Activated naive CD4-positive, alpha-beta T cell treated with anti-CD3 and anti-CD28 coated beads for 36 hours (primary cell): ENCODE measurements at regions not wholly inside any gene's neighbourhood (a gene's known extent, or its start where the extent isn't known, plus 50 kb on each side); places are given as distances from the start of the nearest gene placed in this dataset.

Source experiments
- CTCF ChIA-PET: fragments of 350-600 bp; sonication (Branson Sonifier 250); formaldehyde crosslinking; loops from one replicate; lab custom pipeline; 2021; ENCODE audit warnings: antibody characterized with exemption; lab: Charles Lee
- DNase-seq: peaks from one replicate; pipeline ENCODE4 v3.0.0-alpha.2; 2020
- H3K27ac Mint-ChIP-seq: one replicate; pipeline ENCODE4 v1.8.0; 2021; ENCODE audit warnings: mild to moderate bottlenecking, mixed read lengths
- H3K27me3 Mint-ChIP-seq: one replicate; pipeline ENCODE4 v1.8.0; 2021; ENCODE audit warnings: low read depth, mixed read lengths
- H3K36me3 Mint-ChIP-seq: one replicate; pipeline ENCODE4 v1.8.0; 2021; ENCODE audit warnings: low read depth, mixed read lengths
- H3K4me1 Mint-ChIP-seq: one replicate; pipeline ENCODE4 v1.8.0; 2021; ENCODE audit warnings: low read depth, mixed read lengths
- H3K4me3 Mint-ChIP-seq: one replicate; pipeline ENCODE4 v1.8.0; 2021; ENCODE audit warnings: mild to moderate bottlenecking, moderate library complexity, mixed read lengths
- H3K9me3 Mint-ChIP-seq: one replicate; pipeline ENCODE4 v1.8.0; 2021; ENCODE audit warnings: mixed read lengths
- intact Hi-C: fragments of 100-400 bp; cut with micrococcal nuclease; formaldehyde crosslinking; loops from one replicate; pipeline ENCODE4 v1.15.1; 2023

DNA sequence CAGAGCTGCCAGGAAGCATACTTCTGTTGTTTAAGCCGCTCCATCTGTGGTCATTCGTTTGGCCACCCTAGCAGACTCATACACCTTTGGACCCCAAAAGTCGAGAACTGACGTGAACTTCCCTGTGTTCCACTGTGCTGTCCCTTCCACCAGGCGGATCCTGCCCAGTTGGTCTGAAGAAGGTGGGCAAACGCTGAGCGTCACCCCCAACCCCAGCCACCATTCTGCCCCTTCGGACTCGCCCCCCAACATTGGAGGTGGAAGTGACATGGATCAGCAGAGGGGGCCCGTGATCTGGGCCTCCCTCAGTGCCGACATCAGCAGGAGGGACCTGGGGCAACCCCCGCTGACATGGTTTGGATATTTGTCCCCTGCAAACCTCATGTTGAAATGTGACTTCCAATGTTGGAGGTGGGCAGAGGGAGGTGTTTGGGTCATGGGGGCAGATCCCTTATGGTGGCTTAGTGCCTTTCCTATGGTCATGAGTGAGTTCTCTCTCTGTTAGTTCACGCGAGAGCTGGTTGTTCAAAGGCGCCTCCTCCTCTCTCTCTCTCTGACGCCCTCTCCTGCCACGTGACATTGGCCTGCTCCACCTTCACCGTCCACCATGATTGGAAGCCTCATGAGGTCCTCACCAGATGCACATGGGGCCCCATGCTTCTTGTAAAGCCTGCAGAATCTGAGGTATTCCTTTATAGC, 93.6 kb upstream of the ZNF507 start:
- intact Hi-C loops = no loop called here

DNA sequence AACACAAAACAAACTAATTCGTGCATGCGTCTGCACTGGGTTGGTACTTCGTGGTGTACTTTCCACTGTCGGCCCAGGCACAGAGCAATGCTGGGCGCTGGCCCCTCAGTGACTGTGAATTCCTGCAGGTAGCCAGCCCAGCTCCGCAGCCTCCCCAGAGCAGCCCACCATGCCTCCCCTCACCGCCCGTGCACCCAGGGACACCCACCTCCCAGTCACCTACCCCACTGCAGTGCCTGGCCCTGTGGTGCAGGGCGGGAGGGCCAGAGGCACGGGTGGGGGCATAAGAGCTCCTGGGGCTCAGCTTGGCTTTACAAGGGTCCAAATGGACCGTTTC, 93.1 kb upstream of the ZNF507 start:
- intact Hi-C loops = no loop called here
- CTCF ChIA-PET = no interaction called here
- peaks cover 5% of the 10 kb centered on the region for H3K27me3 Mint-ChIP-seq

More for the DNA sequence above, 93.6 kb upstream of the ZNF507 start:
- H3K4me3 Mint-ChIP-seq = no peak overlapping the region
- no peaks in the 10 kb centered on the region for H3K36me3 Mint-ChIP-seq
- no peak overlapping the region for H3K27ac Mint-ChIP-seq
- no peaks in the 10 kb centered on the region for H3K9me3 Mint-ChIP-seq
- CTCF ChIA-PET = no interaction called here
- H3K27me3 Mint-ChIP-seq = peaks cover 5% of the 10 kb centered on the region
- DNase-seq = no peak
- no peaks in the 10 kb centered on the region for H3K4me1 Mint-ChIP-seq

DNA sequence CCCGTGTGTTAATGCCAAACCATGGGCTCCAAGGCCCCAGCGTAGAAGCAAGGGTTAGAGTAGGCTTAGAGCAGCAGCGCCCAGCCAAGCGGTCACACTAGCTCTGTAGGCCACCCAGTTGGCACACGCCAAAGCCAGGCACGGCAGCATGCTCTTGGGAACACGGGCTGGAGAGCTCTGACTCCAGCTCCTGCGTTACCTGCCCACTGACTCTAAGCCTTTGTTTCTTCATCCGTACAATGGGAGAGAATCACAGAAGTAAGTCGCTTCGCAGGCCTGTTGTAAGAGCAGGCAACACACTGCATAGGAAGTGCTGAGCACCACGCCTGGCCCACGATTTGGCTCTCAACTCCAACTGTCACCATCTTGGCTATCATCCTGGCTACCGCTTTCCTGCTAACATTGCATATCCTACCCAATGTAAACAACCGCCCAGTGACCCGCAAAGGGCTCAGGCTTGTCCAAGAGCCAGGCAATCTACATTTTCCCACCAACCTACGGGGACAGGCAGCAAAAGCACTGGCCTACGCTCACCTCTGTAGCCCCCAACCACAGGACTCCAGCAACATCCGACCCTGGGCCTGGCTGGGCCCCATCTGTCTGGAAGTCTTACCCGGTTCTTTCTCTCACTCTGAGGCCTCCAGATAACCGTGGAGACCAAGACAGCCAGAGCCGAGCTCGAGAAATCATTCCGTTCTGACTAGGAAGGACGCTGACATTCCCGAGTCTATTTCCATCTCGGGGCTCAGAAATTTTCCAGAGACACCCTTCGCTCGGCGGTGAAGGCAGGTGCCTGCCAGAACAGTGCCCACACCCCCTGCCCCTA, 91.5 kb upstream of the ZNF507 start:
- Mint-ChIP-seq H3K36me3 (no peaks in the 10 kb centered on the region), H3K27ac (no peak overlapping the region), H3K27me3 (peaks cover 5% of the 10 kb centered on the region), H3K4me1 (no peaks in the 10 kb centered on the region), H3K4me3 (no peak overlapping the region), H3K9me3 (no peaks in the 10 kb centered on the region)
- intact Hi-C loops = no loop called here
- CTCF ChIA-PET = no interaction called here
- DNase-seq = no peak

More for the DNA sequence above, 93.1 kb upstream of the ZNF507 start:
- no peak overlapping the region for H3K27ac Mint-ChIP-seq
- H3K4me3 Mint-ChIP-seq = no peak overlapping the region
- no peaks in the 10 kb centered on the region for H3K4me1 Mint-ChIP-seq
- H3K9me3 Mint-ChIP-seq = no peaks in the 10 kb centered on the region
- DNase-seq = no peak
- no peaks in the 10 kb centered on the region for H3K36me3 Mint-ChIP-seq

DNA sequence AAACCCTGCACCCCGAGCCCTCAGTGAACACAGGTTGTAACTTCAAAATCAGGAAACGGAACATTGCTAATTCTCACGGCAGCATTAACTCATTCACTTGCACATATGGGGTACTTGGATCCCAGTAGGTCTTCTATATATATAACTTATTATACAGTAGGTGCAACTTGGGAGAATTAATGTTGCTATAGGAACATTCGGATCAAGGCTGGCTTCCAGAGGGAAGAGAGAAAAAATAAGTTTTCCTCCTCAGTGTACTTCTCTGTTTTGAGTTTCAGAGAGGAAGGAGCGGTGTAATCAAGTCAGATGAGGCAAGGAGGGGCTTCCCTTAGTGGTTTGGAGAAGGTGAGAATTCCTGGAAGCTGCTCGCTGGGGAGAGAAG, 90.9 kb upstream of the ZNF507 start:
- CTCF ChIA-PET = no interaction called here
- H3K27me3 Mint-ChIP-seq = peaks cover 5% of the 10 kb centered on the region
- intact Hi-C loops = no loop called here
- H3K4me3 Mint-ChIP-seq = no peak overlapping the region
- no peak overlapping the region for H3K27ac Mint-ChIP-seq
- no peaks in the 10 kb centered on the region for H3K4me1 Mint-ChIP-seq
- H3K9me3 Mint-ChIP-seq = peaks cover under 1% of the 10 kb centered on the region
- no peak for DNase-seq
- no peaks in the 10 kb centered on the region for H3K36me3 Mint-ChIP-seq

DNA sequence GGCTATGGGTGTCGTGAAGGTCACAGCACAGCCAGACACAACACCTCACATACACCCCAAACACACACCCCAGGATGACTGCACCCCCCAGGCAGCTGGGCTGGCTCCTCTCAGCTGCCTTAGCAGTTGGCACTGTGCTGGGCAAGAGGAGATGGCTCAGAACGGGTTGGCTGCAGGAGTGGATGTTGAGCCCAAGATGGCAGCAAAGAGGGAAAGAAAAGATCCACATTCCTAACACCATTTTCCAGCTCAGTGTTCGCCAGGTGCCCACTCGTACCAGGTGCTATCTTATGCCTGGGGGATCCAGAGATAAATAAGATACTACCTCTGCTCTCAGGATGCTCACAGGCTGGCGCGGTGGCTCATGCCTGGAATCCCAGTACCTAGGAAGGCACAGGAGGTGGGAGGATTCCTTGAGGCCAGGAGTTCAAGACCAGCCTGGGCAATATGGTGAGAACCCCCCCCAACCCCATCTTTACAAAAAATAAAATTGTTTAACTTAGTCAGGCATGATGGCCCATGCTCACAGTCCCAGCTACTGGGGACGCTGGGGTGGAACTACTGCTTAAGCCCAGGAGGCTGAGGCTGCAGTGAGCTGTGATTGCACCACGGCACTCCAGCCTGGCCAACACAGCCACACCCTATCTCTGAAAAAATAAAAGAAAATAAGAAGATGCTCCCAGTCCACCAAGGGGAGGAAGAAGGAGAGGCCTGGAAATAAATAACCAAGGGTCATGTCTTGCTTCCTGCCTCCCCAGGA, 89.7 kb upstream of the ZNF507 start:
- Mint-ChIP-seq H3K9me3 (peaks cover 5% of the 10 kb centered on the region), H3K27me3 (peaks cover 5% of the 10 kb centered on the region), H3K4me1 (no peaks in the 10 kb centered on the region), H3K4me3 (no peak overlapping the region), H3K27ac (no peak overlapping the region), H3K36me3 (no peaks in the 10 kb centered on the region)
- intact Hi-C loops = no loop called here
- CTCF ChIA-PET = interaction anchor here (0.6 kb wide), 1 partner anchor 1201 kb away, joined by 3 read pairs; no protein-coding TSS in a partner anchor
- DNase-seq = no peak

DNA sequence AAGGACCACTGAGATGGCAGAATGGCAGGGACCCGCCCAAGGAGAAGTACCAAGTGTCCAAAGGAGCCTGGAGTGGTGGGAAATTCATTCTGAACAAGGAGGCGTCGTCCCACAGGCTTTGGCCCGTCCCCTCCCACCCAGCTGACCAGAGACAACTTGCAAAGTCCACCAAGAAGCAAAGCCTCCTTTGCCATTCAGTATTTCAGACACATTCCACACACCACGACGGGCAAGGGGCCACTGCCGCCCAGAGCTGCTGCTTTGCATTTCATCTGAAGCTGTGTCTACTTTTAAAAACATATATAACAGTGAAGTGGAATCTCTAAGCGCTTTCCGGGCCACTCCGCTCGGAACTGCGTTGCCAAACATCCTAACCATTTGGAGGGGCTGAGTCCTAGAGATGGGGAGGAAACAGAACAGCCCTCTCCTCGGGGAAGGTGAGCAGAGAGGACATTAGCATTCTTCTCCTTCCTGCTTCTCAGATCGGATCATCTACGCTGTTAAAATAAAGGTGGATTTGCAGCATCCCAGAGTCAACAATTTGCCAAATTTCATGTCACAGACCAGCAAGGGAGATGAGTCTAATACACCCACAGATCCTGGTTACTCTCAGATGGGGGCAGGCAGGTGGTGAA, 89.0 kb upstream of the ZNF507 start:
- peaks cover 5% of the 10 kb centered on the region for H3K27me3 Mint-ChIP-seq
- H3K4me3 Mint-ChIP-seq = no peak overlapping the region
- intact Hi-C loops = no loop called here
- CTCF ChIA-PET = no interaction called here
- peaks cover 5% of the 10 kb centered on the region for H3K9me3 Mint-ChIP-seq
- H3K4me1 Mint-ChIP-seq = no peaks in the 10 kb centered on the region
- H3K27ac Mint-ChIP-seq = no peak overlapping the region
- DNase-seq = no peak
- no peaks in the 10 kb centered on the region for H3K36me3 Mint-ChIP-seq

DNA sequence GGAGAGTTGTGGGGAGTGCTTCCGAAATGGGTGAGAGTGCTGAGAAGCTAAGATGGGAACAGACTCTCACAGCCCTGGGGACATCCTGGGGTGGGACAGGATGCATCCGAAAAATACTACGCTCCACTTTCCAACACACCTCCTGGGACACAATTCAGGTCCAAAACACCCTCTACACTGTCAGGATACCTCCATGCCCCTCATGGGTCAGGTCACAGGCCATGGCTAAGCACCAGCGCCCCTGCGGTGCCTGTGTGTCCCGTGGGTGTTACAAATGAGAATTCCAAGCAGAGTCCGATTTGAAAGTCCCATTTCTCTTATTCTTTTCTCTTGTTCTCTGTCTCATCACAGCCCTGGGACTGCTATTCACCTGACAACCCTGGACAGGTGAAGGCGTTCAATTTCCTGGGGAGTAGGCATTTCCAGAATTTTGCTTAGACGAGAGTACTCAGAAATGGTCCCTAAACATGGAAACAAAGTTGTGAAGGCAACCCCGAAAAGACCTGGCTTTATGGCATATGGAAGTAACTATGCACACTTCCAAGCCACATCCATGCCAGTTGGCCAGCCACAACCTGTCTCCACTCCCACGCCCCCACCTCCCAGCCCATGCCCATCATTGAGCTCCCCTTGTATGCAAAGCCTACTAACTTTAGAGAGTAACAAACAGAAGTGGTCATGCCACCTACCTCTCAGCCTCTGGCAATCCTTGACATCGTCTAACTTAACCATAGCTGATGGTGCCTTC, 87.9 kb upstream of the ZNF507 start:
- no peaks in the 10 kb centered on the region for H3K36me3 Mint-ChIP-seq
- no peak overlapping the region for H3K4me3 Mint-ChIP-seq
- DNase-seq = no peak
- no peaks in the 10 kb centered on the region for H3K4me1 Mint-ChIP-seq
- H3K9me3 Mint-ChIP-seq = peaks cover 5% of the 10 kb centered on the region
- H3K27ac Mint-ChIP-seq = no peak overlapping the region
- intact Hi-C loops = no loop called here
- CTCF ChIA-PET = no interaction called here
- H3K27me3 Mint-ChIP-seq = peaks cover 5% of the 10 kb centered on the region

DNA sequence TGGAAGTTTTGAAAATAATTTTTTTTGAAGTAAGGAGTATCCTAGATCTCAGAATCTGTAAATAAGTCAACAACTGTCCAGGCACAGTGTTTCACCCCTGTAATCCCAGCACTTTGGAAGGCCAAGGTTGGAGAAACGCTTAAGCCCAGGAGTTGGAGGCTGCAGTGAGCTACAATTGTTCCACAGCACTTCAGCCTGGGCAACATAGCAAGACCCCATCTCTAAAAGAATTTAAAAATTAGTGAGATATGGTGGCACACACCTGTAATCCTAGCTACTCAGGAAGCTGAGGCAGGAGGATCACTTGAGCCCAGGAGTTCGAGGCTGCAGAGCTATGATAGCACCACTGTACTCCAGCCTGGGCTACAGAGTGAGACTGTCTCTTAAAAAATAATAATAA, 87.2 kb upstream of the ZNF507 start:
- peaks cover 5% of the 10 kb centered on the region for H3K27me3 Mint-ChIP-seq
- intact Hi-C loops = no loop called here
- no peak overlapping the region for H3K27ac Mint-ChIP-seq
- H3K4me1 Mint-ChIP-seq = no peaks in the 10 kb centered on the region
- H3K36me3 Mint-ChIP-seq = no peaks in the 10 kb centered on the region
- no peak overlapping the region for H3K4me3 Mint-ChIP-seq
- CTCF ChIA-PET = no interaction called here
- DNase-seq = no peak
- peaks cover 5% of the 10 kb centered on the region for H3K9me3 Mint-ChIP-seq

DNA sequence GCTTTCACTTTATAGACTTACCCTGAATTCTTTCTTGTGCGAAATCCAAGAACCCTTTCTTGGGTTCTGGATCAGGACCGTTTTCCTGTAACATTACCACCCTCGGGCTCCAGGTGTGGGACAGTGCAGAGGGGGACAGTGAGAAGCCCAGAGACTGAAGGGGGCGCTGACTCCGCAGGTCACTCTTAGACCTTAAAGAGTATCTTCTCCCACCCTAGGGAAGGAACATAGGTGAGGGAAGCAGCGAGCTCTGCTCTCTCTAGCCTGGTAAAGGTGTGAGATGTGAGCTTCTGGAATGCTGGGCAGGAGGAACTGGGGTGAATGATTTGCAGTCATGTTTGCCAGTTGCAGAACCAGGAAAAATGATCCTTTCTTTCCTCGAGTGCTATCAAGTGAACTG, 80.8 kb upstream of the ZNF507 start:
- H3K27me3 Mint-ChIP-seq = peaks cover 8% of the 10 kb centered on the region
- CTCF ChIA-PET = no interaction called here
- H3K4me1 Mint-ChIP-seq = no peaks in the 10 kb centered on the region
- no peak for DNase-seq
- peaks cover 4% of the 10 kb centered on the region for H3K9me3 Mint-ChIP-seq
- no peak overlapping the region for H3K27ac Mint-ChIP-seq
- no peaks in the 10 kb centered on the region for H3K36me3 Mint-ChIP-seq
- H3K4me3 Mint-ChIP-seq = no peak overlapping the region
- intact Hi-C loops = no loop called here

DNA sequence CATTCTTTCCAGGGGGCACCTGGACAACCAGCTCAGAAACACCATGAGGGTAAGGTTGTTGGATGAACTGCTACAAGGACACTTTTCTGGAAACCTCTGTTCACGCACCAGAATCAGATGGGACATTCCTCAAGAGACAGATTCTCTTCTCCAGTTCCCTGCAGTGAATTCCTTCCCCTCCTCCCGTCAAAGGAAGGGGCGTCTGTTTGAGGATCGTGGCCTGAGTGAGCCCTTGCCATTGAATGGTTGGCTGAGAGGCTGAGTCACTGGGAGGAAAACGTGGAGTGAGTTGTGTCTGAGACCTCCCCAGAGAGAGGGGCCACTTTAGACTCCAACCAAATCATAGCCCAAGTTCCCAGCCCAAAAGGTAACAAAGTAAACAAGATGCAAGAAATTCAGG, 79.4 kb upstream of the ZNF507 start:
- CTCF ChIA-PET = no interaction called here
- H3K4me1 Mint-ChIP-seq = no peaks in the 10 kb centered on the region
- H3K27ac Mint-ChIP-seq = no peak overlapping the region
- H3K4me3 Mint-ChIP-seq = no peak overlapping the region
- no peak for DNase-seq
- H3K36me3 Mint-ChIP-seq = no peaks in the 10 kb centered on the region
- intact Hi-C loops = no loop called here
- H3K27me3 Mint-ChIP-seq = peaks cover 10% of the 10 kb centered on the region
- no peaks in the 10 kb centered on the region for H3K9me3 Mint-ChIP-seq

DNA sequence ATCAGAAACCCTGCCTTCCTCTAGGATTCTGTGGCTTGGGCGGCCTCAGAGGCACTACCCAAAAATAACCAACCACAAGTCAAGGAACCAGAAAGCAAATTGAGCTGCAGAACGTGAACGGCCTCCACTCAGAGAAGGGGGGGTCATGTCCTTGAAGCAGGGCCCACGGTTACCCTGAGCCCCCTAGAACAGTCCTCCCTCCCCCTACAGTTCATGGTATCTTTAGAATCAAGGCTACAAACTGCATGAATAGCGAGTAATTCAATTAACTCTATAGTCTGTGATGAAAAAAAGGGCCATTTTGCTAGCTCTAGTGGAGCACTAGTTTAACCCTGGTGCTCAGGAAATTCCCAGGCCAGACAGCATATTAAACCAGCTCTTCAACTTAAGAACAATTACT, 79.0 kb upstream of the ZNF507 start:
- no peak overlapping the region for H3K27ac Mint-ChIP-seq
- H3K36me3 Mint-ChIP-seq = no peaks in the 10 kb centered on the region
- H3K27me3 Mint-ChIP-seq = peaks cover 10% of the 10 kb centered on the region
- CTCF ChIA-PET = interaction anchor here (0.6 kb wide), 1 partner anchor 1839 kb away, joined by 3 read pairs; no protein-coding TSS in a partner anchor
- DNase-seq = no peak
- no peaks in the 10 kb centered on the region for H3K9me3 Mint-ChIP-seq
- no peaks in the 10 kb centered on the region for H3K4me1 Mint-ChIP-seq
- intact Hi-C loops = no loop called here
- no peak overlapping the region for H3K4me3 Mint-ChIP-seq

DNA sequence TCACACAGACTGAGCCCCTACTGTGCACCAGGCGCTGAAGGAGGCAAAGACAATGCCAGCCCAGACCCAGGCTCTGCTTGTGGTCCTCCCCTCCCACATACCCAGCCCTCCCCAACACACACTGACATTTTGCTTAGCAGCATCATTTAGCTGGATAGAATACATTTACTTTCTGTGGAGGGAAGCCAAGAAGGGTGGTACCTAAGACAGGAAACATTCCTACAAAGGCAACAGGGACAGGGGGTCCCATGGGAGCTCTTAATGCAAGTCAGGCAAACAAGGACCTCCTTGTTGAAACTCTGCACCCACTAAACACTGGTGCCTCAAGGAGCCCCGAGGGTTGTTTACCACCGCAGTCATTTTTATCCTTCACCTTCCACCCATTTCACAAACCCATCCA, 77.0 kb upstream of the ZNF507 start:
- Mint-ChIP-seq H3K4me3 (no peak overlapping the region), H3K9me3 (no peaks in the 10 kb centered on the region), H3K27me3 (peaks cover 10% of the 10 kb centered on the region), H3K4me1 (no peaks in the 10 kb centered on the region), H3K36me3 (no peaks in the 10 kb centered on the region), H3K27ac (no peak overlapping the region)
- intact Hi-C loops = no loop called here
- no peak for DNase-seq
- CTCF ChIA-PET = no interaction called here
